ENCODE measurements at regions not wholly inside any gene's neighbourhood (a gene's known extent, or its start where the extent isn't known, plus 50 kb on each side); places are given as distances from the start of the nearest gene placed in this dataset.

GRCh38 chr11:71116693-71117040 is 135.7 kb downstream of the SHANK2 start:
- ATAC-seq = no peak
- H3K9me2 ChIP-seq (ENCODE audit: insufficient read depth) = no peaks in the 10 kb centered on the region
- Mint-ChIP-seq H3K27me3 (ENCODE audit: insufficient read depth, low read depth, poor library complexity) (peaks cover 10% of the 10 kb centered on the region), H3K9me3 (no peaks in the 10 kb centered on the region), H3K36me3 (ENCODE audit: low read depth) (peaks cover 32% of the 10 kb centered on the region), H3K27ac (no peak overlapping the region), H3K4me3 (no peak overlapping the region), H3K4me1 (peaks cover 40% of the 10 kb centered on the region)
- H3F3A ChIP-seq (replicated peaks; ENCODE audit: low read depth) = no peaks in the 10 kb centered on the region
- H3K4me3 ChIP-seq = no peak overlapping the region
- no peaks in the 10 kb centered on the region; the same call in none of the 2 replicates for H4K20me1 ChIP-seq (replicated peaks; ENCODE audit: insufficient read depth)
- no peak for TF ChIP-seq ETS1 (IDR thresholded peaks at IDR 0.05)
- TF ChIP-seq NANOG (IDR thresholded peaks at IDR 0.05; ENCODE audit: borderline replicate concordance) = no peak
- no peak for TF ChIP-seq CTCF (conservative IDR thresholded peaks at IDR 0.05; ENCODE audit: low read depth in 2 of 2)
- no peak for TF ChIP-seq STAT1 (IDR thresholded peaks at IDR 0.05; ENCODE audit: unreplicated experiment)
- TF ChIP-seq EZH2 (IDR thresholded peaks at IDR 0.05; ENCODE audit: low read depth, unreplicated experiment) = no peak
- no peak for TF ChIP-seq JUNB (IDR thresholded peaks at IDR 0.05; ENCODE audit: unreplicated experiment)
- no peak for TF ChIP-seq ZNF114 (CRISPR knock-in tag; IDR thresholded peaks at IDR 0.05)
- TF ChIP-seq POLR2AphosphoS5 (IDR thresholded peaks at IDR 0.05; ENCODE audit: low read depth) = no peak
- no peak for TF ChIP-seq REST (IDR thresholded peaks at IDR 0.05; ENCODE audit: unreplicated experiment)
- no peak for TF ChIP-seq ZNF331 (CRISPR knock-in tag; IDR thresholded peaks at IDR 0.05; ENCODE audit: low read depth)
- TF ChIP-seq ZNF462 (CRISPR knock-in tag; IDR thresholded peaks at IDR 0.05) = no peak
- no peak for TF ChIP-seq CREB1 (CRISPR knock-in tag; IDR thresholded peaks at IDR 0.05; ENCODE audit: low read depth)
- no peaks in the 10 kb centered on the region for H3K27me3 ChIP-seq (ENCODE audit: insufficient read depth)
- peaks cover 8% of the 10 kb centered on the region for H3K4me1 ChIP-seq (ENCODE audit: insufficient read depth)
- no peak overlapping the region for H3K27ac ChIP-seq (ENCODE audit: low read depth)
- 0 out of 2 replicates have a peak, but pooled peaks cover 7% of the 10 kb centered on the region for H3K36me3 ChIP-seq (ENCODE audit: insufficient read depth)
- no peak overlapping the region for H3K4me2 ChIP-seq
- H2AFZ ChIP-seq = no peak overlapping the region
- H3K79me2 ChIP-seq (replicated peaks; ENCODE audit: insufficient read depth) = peaks cover 8% of the 10 kb centered on the region; the same call in 1 of the 2 replicates
- no peak for DNase-seq (ENCODE audit: low spot score)
